ENCODE measurements at regions not wholly inside any gene's neighbourhood (a gene's known extent, or its start where the extent isn't known, plus 50 kb on each side); places are given as distances from the start of the nearest gene placed in this dataset.
A peak's percentile ranks its signal among the peaks of the same experiment; 100 is the strongest.

DNA sequence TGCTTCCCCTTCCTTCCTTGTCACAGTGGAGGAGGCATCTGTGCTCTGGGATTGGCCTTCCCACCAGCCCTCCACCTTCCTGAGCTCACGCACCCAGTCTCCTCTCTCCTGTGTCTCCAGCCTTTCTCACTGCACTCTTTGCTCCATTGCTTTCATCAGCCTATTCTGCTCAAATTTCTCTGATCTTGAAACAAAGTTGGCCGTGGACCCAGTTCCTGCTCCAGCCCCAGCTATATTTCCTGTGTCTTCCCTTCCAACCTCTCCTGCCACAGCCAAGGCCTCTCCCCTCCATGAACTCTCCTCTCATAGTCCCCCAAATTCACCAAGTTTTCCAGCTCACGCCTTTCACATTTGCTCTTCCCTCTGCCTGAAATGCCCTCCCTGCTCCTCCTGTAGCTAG, 226.6 kb upstream of the AGAP1 start:
- no peak for DNase-seq

DNA sequence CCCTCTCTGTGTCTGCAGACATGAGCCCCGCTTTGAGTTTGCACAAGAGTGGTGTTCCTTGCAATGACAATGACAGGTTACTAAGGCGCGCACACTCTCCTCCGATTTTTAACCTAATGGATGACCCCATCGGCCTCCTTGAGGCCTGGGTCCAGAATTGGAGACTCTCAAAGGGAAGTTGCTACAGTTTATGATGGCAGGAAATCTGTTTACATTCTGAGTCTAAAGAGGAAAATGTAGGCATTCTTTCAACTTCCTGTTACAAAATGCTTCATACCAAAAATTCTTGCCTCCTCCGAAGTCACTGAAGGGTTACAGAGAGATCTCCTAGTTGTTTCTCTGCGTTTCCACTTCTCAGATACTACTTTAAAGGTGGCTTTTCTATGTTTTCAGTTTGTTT, 225.3 kb upstream of the AGAP1 start:
- no peak for DNase-seq

DNA sequence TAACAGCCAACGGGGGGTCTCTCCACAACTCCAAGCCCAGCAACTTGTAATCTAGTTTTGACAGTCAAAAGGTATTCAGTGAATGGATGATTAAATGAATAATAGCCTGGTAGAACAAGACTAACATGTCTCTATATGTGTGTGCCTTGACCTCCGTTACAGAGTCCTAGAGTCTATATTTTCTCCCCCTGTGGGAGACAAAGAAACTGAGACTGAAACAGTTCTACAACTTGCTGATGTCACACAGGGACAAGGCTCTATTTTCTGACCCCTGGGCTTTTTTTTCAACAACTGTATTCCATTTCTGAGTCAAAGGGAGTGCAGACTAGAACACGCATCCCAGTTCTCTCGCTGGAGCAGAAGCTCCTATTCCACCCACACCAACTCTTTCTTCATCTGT, 223.6 kb upstream of the AGAP1 start:
- no peak for DNase-seq

DNA sequence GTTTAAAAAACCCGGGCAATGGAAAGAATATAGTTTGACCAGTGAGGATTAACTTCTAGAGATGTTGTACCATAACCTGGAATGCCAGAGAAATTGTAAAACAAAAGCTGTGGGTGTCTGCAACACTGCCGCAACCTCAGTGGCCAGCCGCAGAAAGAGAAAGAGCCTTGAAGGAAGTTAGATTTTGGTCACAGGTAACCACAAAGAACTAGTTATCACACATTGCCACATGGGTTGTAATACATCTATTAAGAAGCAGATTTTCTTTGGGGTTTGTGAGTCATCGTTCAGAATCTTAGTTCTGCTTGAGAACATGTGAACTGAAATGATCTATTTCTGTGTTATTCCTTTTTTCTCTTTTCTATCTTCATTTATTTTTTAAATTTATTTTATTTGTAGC, 222.9 kb upstream of the AGAP1 start:
- peak; percentile 67 for DNase-seq

DNA sequence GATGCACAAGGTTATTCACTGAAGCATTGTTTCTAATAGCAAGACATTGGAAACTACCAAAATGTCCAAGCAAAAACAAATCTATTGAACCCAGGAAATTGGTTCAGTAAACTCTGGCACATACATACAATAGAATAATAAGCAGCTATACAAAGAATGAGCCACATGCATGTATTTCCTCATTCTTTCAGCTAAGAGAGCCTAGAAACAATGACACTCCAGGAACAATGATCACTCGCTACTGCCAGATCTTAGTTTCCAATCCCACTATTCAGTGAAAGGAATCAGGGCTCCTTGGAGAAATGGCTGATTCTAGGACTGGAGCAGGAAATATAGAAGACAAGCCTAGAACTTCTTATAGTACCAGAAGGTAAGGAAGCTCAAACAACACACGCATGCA, 221.9 kb upstream of the AGAP1 start:
- DNase-seq, result no peak

DNA sequence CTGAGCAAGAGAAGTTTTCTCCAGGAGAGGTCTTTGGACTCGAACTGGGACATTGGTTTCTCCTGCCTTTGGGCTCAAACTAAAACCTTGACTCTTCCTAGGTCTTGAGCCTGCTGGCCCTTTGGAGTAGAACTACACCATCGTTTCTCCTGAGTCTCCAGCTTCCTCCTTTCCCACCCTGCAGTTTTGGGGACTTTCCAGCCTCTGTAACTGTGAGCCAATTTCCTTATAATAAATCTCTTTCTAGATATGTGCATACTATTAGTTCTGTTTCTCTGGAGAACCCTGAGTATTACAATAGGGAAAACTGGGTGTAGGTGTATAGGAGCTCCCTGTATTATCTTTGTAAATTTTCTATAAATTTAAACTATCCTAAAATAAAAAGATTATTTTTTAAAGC, 219.8 kb upstream of the AGAP1 start:
- no peak for DNase-seq

DNA sequence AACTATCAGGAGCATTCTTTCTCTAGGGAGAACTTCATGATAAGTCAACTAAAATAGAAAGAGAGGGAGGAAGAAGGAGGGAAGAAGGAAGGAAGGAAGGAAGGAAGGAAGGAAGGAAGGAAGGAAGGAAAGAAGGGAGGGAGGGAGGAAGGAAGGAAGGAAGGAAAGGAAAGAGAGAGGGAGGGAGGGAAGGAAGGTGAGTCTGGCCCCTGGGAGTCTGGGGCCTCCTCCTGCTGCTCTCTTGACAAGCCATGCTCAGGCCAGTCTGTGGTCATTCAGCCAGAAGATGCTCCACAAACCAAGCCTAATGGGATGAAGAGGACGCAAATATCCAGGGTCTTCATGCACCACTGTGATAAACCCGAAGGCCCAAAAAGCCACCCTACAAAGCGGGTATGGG, 216.4 kb upstream of the AGAP1 start:
- no peak for DNase-seq

DNA sequence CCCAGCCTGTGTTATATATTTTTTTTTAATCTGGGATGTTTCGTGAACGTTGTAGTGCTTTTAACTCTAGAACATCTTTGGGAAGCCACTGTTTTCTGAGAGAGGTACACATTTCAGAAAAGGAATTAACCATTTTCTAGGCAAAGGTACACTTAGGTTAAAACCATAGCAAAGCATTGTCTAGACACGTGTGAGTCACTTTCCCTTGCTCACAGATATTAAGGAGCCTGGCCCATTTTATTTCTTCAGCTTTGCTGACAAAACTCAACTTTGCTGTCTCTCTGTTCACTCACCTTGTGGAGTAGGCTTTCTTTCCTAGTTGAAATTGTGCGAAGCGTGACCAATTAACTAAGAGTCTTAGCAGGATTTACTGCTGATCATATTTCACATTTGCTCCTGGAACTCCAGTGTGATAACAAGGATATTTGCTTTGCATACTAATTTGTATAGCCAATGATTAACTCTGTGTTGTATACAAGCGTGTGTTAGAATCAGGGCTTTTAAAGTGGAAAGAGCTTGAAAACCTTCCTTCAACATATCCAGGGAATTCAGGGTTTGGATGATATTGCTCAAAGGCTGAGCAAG, 215.0 kb upstream of the AGAP1 start:
- DNase-seq, result no peak

DNA sequence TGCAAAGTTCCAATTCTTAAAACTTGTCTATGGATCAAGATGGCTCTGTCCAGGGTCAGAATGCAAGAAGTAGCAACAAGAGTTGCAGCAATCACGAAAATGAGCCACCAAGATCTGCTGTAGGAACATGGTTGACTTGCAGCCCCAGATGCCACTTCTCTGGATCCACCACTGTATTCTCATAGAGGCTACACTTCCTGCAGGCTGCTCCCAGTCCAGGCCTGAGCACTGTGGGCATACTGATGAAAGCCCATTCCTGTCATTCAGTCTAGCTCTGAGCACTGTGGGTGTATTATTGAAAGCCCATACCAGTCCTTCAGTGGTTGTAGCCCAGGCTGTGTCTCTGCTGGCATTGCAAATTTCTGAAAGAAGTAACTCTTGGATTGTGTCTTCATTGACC, 213.9 kb upstream of the AGAP1 start:
- DNase-seq, result no peak

DNA sequence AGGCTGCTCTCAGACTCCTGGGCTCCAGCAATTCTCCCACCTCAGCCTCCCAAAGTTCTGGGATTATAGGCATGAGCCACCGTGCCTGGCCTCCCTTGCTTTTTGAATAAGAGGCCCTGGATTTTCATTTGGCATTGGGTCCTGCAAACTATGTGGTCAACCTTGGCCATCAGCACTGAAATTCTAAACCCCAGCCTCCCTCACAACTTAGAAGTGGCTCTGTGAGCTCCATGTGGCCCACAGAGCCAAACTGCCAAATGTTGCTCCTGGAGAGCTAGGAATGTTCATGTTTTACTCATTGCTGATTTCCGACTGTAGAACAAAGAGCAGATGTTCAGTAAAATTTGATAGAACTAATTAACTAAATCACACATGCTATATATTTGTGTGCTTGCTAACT, 210.6 kb upstream of the AGAP1 start:
- no peak for DNase-seq

DNA sequence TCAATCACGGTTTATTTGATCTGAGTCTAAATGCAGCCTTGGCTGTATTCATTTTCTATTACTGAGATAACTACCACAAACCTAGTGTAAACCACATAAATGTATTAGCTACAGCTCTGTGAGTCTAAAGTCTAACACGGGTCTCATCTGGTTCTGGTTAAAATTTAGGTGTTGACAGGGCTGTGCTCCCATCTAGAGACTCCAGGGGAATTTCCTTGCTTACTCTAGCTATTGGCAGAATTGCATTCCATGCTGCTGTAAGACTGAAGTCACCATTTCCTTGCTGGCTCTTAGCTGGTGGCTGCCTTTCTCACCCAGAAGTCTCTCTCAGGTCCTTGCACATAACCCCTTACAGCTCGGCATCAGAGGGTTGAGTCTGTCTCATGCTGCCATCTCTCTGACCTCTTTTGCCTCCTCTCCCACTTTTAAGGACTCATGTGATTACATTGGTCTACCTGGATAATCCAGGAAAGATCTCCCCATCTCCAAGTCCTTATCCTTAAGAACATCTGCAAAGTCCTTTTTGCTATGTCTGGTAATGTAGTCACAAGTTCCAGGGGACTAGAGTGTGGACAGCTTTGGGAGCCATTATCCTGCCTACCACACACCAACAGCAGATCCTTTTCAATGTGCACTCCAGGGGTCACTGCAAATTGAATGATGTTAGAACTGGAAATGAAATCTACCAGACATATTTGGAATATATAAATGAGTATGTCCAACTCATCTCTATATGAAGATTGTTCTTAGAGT, 207.0 kb upstream of the AGAP1 start:
- DNase-seq, result no peak

DNA sequence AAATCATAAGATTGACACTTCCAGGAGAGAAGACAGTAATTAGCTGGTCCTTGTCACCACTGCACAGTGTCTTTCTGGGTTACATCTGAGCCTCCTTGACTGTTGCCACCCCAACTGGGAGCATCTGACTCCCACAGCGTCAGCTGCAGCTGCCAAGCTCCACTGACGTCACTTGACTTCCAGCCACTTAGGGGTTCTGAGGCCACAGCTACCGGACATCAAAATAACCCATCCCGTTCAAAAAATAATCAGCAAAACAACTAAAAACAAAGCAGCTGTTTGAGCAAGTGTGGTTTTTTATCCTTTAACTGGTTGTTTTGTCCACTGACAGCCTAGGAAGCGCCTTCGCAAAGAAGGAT, 206.5 kb upstream of the AGAP1 start:
- no peak for DNase-seq

DNA sequence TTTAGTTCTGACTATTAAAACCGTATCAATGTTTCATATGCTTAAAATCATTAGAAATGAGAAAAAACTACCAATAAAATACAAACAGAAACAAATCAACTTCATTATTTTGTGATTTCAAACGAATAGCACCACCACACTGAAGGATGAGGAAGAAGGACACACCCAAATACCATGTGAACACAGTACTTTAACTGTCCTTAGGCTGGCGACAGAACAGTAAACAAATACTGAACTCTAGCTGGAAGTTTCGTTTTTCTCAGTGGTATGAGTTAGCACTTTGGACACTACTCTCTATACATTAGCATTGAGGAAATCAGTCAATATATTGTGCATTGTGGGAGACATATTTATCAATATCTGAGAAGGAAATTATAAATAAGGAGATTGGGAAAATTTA, 202.4 kb upstream of the AGAP1 start:
- no peak for DNase-seq

DNA sequence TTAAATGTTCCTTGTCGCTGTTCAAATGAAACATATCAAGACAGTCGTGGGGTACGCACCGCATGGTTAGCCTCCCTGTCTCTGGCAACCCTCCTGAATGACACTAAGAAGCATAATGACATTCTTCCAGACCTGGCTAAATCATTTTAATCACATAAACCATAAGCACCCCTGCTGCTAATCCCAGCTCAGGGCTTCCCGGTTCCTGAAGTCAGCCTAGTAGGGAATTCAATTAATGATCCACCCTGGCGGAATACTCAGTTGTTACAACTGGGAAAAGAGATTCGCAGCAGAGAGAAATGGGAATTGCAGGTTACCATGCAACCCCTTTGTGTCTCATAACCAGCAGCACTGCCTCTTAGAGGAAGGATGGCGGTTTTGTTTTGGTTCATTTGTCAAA, 200.8 kb upstream of the AGAP1 start:
- DNase-seq, result no peak

DNA sequence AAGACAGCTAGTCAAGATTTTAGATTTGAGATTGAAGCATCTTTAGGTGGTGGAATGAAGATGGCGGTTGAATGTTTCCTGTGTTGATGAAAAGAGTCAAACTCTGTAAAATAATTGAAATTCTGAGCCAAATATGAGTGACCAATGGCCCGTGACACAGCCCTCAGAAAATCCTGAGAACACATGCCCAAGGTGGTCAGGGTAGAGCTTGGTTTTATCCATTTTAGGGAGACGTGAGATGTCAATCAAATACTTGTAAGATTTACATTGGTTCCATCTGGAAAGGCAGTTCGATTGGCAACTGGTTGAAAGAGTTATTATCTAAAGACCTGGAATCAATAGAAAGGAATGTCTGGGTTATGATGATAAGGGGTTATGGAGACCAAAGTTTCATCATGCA, 198.0 kb upstream of the AGAP1 start:
- DNase-seq, result no peak

DNA sequence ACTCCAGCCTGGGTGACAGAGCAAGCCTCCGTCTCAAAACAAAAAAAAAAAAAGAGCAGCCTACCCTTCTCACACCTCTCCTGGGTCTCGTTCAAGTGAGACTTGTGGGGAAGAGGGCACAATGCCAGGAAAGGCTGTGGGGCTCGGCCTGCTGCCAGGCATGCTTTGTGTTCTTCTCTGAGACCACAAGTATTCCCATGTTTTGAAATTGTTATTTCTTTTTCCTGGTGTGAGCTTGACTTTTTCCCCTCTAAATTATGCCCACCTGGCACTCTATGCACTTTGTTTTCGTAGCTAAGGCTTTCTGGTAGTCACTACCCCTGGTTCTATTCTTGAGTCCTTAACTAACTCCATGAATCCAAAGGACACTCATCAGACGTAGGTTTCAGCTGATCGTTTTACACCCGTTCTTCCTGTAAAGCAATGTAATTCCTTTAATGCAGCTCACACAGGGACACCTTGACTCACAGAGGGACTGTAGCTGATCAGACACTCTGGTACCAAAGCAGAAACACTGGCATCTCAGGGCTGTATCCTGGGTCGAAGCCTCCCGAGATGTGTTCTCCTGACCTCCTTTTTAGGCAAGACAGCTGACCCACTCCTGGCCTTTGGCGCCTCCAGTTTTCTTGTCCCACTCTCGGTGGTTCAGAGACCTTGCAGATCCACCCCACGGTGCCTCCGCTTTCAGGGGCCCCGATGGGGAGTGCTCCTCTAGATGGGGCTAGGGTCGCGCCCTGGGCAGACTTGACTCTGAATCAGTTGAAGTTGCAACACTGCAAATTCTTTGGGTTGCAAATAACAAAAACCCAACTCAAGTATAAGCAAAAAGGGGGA, 193.3 kb upstream of the AGAP1 start:
- no peak for DNase-seq

DNA sequence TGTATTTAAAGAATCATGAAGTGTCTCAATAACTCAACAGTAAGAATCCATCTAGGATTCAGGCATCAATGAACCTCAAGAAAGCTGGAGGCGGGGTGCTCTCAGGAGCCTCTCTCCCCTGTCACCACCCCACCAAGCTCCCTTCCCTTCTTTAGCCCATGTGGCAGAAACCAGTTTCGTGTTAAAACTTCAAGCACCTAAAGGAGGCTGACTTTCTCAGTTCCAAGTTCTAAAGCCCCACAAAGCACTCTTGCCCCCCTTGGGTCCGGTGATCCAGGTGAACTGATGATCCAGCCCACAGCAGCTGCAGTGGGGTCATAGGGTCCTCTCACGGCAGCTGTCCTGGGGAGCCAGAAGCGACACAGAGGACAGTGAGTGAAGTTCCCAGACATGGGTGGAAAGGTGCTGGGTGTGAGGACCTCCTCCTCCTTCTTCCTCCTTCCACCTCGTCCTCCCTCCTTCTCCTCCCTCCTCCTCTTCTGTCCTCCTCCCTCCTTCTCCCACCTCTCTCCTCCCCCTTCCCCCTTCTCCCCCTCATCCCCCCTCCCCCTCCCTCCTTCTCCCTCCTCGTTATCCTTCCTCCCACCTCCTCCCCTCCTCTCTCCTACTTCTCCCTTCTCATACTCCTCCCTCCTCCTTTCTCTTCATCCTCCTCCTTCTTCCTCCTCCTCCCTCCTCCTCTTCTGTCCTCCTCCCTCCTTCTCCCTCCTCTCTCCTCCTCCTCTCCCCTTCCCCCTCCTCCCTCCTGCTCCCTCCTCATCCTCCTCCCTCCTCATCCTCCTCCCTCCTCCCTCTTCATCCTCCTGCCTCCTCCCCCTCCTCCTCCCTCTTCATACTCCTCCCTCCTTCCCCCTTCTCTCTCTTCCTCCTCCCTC, 192.4 kb upstream of the AGAP1 start:
- DNase-seq, result no peak

DNA sequence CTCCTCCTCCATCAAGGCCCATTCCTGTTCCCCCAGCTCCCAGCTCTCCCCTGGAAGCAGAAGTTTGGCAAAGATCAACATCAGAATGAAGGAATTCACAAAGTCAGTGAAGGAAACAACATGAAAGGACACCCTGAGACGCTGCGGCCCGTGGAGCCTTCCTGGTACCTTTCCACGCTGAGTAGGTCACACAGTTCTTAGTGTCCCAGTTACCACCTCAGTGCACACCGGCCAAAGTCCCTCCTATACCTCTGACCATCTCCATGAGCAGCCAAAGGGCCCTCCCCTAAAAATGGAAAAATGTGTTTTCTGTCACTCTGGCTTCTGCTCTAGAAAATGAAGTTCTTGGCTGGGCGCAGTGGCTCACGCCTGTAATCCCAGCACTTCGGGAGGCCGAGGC, 191.6 kb upstream of the AGAP1 start:
- DNase-seq, result no peak

DNA sequence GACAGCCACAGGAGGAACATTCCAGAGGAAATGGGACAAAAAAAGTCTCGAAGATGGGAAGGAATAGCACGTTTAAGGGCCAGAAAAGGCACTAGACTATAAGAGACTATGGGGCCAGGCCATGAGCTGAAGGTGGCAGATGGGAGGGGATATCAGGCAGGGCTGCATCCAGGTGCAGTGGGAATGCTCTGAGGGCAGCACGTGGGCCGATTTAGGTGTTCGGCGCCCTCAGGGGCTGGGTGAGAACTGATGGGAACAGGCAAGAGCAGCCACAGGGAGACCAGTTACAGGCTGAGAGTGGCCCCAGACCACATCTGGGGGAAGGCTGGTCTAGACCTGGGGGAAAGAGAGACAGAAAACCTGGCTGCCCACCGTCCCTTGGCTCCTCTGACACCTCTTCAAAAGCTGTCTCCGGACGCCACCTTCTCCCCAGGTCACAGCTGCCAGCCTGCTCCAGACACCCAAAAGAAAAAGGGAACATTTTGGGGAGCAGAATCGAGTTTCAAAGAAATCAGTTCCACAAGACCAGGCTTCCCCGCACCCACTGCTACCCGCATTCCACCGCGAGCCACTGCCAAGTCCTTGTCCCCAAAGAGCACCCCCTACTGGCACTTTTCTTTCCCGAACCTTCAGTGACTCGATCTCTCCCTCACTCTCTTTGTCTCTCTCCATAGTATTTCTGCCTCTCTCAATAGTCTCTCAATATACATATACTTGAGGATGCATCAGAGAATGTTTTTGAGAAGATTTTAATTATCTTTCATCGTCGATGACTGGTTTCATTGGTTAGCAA, 190.1 kb upstream of the AGAP1 start:
- DNase-seq, result no peak

DNA sequence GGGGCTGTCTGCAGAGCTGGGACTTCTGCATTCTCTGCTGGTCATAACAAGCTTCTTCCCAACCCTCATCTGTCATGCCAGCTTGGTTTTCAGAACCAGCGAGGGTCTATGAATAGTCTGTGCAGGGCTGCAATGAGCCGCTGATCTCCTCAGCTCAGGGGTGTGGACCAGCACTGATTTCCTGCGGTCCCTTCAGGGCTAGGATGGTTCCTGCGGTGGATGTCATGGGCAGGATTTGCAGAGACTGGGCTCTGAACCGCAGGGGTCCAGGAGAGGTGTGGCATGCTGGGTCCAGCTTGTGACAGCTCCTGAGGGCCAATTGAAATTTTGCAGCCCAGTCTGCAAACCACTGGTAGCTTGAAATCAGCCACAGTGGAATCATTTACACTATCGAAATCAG, 188.2 kb upstream of the AGAP1 start:
- no peak for DNase-seq

DNA sequence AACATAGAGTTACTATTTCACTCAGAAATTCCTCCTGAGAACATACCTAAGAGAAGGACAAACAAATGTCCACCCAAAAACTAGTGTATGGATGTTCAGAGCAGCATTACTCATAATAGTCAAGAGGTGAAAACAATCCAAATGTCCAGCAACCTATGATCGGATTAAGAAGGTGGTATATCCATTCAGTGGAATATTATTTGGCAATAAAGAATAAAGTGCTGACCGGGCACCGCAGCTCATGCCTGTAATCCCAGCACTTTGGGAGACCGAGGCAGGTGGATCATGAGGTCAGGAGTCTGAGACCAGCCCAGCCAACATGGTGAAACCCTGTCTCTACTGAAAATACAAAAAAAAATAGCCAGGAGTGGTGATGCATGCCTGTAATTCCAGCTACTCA, 182.8 kb upstream of the AGAP1 start:
- no peak for DNase-seq

DNA sequence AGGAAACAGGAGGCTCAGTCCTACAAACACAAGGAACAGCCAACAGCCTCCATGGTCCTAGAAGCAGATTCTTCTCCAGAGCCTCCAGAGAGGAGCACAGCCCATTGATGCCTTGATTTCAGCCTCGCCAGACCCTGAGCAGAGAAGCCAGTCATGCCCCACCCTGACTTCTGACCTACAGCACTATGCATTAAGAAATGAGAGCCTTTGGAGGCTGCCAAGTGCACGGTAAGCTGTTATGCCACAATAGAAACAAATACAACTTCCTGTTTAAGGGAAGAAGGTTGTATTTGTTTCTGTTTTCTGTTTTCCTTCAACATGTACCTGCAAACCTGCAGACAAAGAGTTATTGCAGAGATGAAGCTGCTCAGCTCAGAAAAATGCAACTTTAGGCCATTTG, 181.3 kb upstream of the AGAP1 start:
- no peak for DNase-seq
